ENCODE measurements at regions not wholly inside any gene's neighbourhood (a gene's known extent, or its start where the extent isn't known, plus 50 kb on each side); places are given as distances from the start of the nearest gene placed in this dataset.
"Not testable (repeated sequence)": the region's sequence is repeated elsewhere in the genome, so short reads cannot be mapped to it uniquely, and the experiment has no call there.

DNA sequence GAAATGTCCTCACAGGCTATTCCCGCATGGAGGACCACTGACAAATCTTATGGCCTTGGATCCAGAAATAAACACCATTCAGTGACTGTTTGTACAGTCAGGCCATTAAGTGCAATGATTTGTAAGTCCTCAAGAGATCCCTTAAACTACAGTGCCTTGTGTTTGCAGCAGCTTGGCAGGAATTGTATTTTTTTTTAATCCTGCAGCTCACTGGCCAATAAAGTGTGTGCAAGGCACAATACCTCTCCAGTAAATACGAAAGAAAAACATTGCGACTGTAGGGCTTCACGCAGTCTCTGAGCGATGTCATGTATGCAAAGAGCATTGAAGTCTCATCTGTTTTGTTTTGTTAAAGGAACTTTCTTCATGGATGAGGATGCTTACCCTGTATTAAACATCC, 74.2 kb upstream of the TUSC1 start:
- Histone ChIP-seq H3K27ac (no peak overlapping the region), H3K4me1 (no peaks in the 10 kb centered on the region), H3K27me3 (no peaks in the 10 kb centered on the region), H3K36me3 (no peaks in the 10 kb centered on the region), H3K4me3 (no peak overlapping the region), H3K9me3 (no peaks in the 10 kb centered on the region)
- TF ChIP-seq POLR2AphosphoS5 (IDR thresholded peaks at IDR 0.05; ENCODE audit: insufficient read depth in 1 of 2, low read depth in 1 of 2) = no peak
- no peak for TF ChIP-seq POLR2A (IDR thresholded peaks at IDR 0.05)
- TF ChIP-seq CTCF (IDR thresholded peaks at IDR 0.05) = no peak
- intact Hi-C loops (cut with DNase I) = no loop called here
- no peak for DNase-seq (ENCODE audit: extremely low spot score in 2 of 2)

GRCh38 chr9:25742256-25742655, 64.0 kb upstream of the TUSC1 start:
- DNase-seq (ENCODE audit: extremely low spot score in 2 of 2) = no peak
- no peaks in the 10 kb centered on the region for H3K9me3 ChIP-seq
- intact Hi-C loops (cut with DNase I) = no loop called here

GRCh38 chr9:25733336-25733982, 55.2 kb upstream of the TUSC1 start:
- TF ChIP-seq POLR2A (IDR thresholded peaks at IDR 0.05) (no peak), CTCF (IDR thresholded peaks at IDR 0.05) (no peak), POLR2AphosphoS5 (IDR thresholded peaks at IDR 0.05; ENCODE audit: insufficient read depth in 1 of 2, low read depth in 1 of 2) (no peak)
- Histone ChIP-seq H3K9me3 (no peaks in the 10 kb centered on the region), H3K27me3 (no peaks in the 10 kb centered on the region), H3K36me3 (no peaks in the 10 kb centered on the region), H3K4me1 (no peaks in the 10 kb centered on the region), H3K27ac (no peak overlapping the region), H3K4me3 (no peak overlapping the region)
- intact Hi-C loops (cut with DNase I) = no loop called here
- no peak for DNase-seq (ENCODE audit: extremely low spot score in 2 of 2)

More at GRCh38 chr9:25742256-25742655, 64.0 kb upstream of the TUSC1 start:
- Histone ChIP-seq H3K27ac (no peak overlapping the region), H3K4me1 (no peaks in the 10 kb centered on the region), H3K36me3 (no peaks in the 10 kb centered on the region), H3K4me3 (no peak overlapping the region), H3K27me3 (no peaks in the 10 kb centered on the region)
- TF ChIP-seq CTCF (IDR thresholded peaks at IDR 0.05) = no peak
- no peak for TF ChIP-seq POLR2AphosphoS5 (IDR thresholded peaks at IDR 0.05; ENCODE audit: insufficient read depth in 1 of 2, low read depth in 1 of 2)
- no peak for TF ChIP-seq POLR2A (IDR thresholded peaks at IDR 0.05)

DNA sequence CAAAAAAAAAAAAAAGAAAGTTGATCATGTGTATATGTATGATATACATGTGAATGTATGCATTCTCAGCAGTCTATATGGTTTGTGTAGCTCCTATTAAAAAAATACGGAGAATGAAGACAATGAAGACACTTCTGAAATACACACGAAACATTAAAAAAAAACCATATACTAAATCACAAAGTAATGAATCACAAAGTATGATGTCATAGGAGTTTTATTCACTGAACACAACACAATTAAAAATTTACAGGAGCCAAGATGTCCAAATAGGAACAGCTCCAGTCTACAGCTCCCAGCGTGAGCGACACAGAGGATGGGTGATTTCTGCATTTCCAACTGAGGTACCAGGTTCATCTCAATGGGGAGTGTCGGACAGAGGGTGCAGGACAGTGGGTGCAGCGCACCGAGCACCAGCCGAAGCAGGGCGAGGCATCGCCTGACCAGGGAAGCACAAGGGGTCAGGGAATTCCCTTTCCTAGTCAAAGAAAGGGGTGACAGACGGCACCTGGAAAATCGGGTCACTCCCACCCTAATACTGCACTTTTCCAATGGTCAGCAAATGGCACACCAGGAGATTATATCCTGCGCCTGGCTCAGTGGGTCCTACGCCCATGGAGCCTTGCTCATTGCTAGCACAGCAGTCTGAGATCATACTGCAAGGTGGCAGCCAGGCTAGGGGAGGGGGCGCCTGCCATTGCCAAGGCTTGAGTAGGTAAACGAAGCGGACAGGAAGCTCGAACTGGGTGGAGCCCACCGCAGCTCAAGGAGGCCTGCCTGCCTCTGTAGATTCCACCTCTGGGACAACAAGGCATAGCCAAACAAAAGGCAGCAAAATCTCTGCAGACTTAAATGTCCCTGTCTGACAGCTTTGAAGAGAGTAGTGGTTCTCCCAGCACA, 53.9 kb upstream of the TUSC1 start:
- DNase-seq (ENCODE audit: extremely low spot score in 2 of 2); H3K4me3 ChIP-seq; H3K4me1 ChIP-seq; H3K36me3 ChIP-seq; H3K27ac ChIP-seq; H3K9me3 ChIP-seq; intact Hi-C loops (cut with DNase I); H3K27me3 ChIP-seq: not testable (repeated sequence)
